ENCODE measurements at regions not wholly inside any gene's neighbourhood (a gene's known extent, or its start where the extent isn't known, plus 50 kb on each side); places are given as distances from the start of the nearest gene placed in this dataset.

DNA sequence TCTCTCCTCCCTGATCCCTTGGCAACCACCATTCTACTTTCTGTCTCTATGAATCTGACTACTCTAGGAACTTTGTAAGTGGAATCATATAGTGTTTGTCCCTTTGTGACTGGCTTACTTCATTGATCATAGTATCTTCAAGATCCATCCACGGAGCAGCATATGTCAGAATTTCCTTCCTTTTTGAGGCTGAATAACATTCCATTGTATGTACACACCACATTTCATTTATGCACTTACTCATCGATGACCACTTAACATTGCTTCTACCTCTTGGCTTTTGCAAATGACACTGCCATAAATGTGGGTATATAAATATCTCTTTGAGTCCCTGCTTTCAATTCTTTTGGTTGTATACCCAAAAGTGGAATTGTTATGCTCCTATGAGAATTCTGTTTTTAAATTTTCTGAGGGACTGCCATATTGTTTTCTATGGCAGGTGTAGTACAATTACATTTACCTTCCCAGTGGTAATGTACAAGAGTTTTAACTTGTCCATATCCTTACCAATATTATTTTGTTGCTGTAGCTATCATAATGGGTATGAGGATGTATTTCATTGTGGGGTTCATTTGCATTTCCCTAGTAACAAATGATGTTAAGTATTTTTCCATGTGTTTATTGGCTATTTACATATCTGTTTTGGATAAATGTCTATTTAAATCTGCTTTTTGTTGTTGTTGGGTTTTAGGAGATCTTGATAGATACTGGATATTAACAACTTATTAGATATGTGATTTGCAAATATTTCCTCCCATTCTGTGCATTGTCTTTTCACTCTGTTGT is 466.1 kb downstream of the C4orf33 start:
- peak; percentile 14 for DNase-seq

DNA sequence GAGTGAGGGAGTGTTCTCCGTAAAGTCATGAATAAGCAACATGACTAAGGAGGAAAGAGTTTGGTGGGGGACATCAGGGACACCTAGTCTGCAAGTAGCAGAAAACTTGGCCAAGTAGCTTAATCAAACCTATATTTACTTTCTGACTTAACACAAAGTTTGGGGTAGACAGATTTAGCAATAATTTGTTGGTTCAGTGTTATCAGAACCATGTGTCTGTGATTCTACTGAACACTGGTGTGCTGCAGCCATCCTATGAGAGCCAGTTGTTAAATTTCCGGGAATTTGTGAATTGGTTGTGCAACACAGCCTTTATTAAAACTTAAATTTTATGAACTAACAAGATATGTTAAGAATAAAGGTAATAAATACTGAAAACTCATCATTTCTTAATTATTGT is 469.3 kb downstream of the C4orf33 start:
- DNase-seq, result no peak

DNA sequence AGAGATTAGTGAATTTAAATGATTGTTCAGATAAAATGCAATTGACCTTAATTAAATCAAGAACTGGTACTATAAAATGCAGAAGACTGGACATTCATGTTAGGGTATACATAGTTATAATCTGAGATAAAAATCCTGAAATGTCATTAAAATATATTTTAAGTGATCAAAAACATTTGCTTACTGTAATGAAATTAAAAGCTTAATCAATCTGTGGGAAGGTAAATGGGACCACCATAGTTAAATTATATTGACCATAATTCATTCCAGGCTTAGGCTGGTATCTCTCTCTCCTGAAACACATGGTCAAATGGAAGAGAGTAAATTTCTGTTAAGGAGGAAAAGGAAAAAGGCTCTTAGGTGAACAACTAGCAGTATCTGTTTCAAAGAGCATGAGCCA is 474.4 kb downstream of the C4orf33 start:
- no peak for DNase-seq

GRCh38 chr4:129578336-129578735 is 482.4 kb downstream of the C4orf33 start:
- no peak for DNase-seq

- DNase-seq, result no peak
Observed at GRCh38 chr4:129581305-129581704, 485.4 kb downstream of the C4orf33 start.

DNA sequence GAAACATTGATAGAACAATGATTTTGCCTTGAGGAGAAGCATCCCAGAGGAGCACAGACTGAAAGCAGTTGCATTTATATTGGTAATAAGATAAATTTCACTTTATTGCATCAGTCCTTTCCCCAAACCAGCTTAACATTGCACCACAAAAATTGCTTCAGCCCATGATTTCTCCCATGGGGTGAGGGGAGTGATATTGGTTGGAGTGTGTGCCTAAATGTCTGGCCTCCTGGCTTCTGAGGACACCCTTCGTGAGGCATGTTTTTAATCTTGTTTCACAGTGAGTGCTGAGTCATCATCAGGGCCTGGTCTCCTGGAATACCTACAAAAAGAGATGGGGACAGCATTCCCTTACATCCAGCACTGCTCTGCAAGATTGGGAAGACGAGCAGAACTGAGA is 487.9 kb downstream of the C4orf33 start:
- DNase-seq, result peak; percentile 78

- no peak for DNase-seq
Observed at GRCh38 chr4:129598582-129598981, 502.6 kb downstream of the C4orf33 start.

GRCh38 chr4:129600898-129601297 is 504.9 kb downstream of the C4orf33 start:
- no peak for DNase-seq

DNA sequence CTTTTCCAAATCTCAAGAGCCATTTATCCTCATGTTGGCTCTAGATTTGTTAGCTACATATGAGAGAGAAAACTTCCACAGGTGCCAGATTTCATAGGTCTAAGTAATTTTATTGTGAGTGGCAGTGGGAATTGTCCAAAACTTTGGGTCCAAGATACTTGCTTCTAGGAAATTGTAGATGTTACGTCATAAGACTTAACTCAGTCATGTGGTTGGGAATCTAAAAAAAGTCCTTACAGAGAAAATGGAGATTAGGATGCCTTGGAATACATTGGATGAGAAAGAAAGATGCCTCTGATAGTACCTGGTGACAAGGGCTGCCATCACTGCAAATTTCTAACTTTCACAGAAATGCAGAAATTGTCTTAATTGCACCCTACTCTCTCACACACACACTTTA is 506.5 kb downstream of the C4orf33 start:
- no peak for DNase-seq

DNA sequence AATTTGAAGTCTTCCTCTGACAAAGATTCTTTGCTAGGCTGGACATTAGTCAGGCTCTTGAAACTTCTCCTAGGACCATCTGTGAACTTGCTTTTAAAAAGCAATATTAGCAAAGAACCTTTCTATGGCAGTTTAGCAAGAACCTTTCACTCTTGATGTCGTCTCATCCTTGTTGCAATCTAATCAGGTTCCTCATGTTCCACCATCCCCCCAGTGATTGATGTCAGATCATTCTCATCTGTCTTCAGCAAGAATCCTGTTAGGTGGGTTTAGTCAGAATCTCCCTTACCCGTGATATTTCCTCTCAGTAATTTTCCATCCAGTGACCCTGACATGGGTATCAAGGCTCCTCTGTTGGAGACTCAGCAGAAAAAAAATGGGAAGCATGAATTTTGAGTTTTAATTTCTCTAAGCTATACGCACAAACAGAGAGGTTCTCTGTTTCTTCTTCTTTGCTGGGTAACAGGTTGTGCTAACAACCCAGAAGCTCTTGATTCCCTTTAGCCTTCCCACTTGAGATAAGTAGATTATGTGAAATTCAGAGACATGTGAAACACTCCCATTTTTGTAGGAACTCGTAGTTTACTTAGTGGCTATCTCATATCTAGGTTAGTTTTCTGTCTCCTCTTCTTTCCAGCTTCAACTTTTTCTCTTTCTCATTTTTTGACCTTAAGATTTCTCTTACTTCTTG is 507.4 kb downstream of the C4orf33 start:
- no peak for DNase-seq

- DNase-seq, result no peak
Observed at GRCh38 chr4:129604632-129605255, 508.8 kb downstream of the C4orf33 start.

GRCh38 chr4:129614611-129615010 is 518.7 kb downstream of the C4orf33 start:
- no peak for DNase-seq

GRCh38 chr4:129622566-129622965 is 526.6 kb downstream of the C4orf33 start:
- no peak for DNase-seq

DNA sequence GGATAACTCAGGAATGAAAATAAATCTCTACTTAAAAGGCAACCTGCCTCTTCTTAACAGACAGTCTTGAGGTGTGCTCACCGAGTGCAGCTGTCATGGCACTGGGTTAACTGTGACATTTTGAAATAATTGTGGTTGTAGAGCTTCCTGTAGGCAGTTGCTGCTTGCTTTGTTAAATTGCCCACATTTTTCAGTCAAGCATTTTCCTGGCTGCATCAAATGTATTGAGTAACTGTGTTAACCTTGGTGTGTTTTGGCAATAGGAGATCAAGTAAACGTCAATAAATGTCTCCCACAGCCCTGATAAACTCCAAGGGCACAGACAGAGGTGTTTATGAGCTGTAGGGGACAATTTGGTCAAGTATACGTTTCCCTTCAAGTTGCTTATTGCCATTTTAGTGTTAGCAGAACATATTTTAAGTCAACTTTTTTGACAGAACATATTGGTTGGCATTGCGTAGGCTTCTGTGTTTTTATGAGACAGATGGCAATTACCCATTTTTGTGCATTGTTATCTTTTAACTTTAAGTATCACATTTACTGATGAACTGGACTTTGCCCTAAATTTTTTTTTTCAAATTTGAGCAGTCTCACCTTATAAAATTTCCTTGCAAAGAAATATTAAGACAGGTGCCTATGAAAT is 527.4 kb downstream of the C4orf33 start:
- no peak for DNase-seq

- DNase-seq, result peak; percentile 38
Observed at GRCh38 chr4:129641179-129641578, 545.2 kb downstream of the C4orf33 start.

- no peak for DNase-seq
Observed at GRCh38 chr4:129645461-129645860, 549.5 kb downstream of the C4orf33 start.

DNA sequence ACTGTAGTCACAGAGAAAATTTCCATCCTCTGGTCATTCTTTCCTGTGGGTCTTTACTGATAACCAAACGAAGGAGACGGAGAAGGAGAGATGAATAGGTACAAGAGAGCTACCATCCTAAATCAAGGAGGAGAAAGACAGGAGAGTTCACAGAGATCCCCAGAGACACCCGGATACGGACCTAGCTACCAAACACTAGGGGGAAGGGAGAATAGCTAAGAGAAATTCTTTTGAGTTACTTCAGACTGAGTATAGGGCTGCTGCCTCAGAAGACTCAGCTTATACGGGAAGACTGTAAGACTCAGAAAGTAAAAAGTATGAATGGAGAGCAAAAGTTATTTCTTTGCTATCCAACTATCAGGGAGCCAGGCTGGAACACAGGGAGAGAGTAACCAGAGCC is 572.1 kb downstream of the C4orf33 start:
- no peak for DNase-seq

DNA sequence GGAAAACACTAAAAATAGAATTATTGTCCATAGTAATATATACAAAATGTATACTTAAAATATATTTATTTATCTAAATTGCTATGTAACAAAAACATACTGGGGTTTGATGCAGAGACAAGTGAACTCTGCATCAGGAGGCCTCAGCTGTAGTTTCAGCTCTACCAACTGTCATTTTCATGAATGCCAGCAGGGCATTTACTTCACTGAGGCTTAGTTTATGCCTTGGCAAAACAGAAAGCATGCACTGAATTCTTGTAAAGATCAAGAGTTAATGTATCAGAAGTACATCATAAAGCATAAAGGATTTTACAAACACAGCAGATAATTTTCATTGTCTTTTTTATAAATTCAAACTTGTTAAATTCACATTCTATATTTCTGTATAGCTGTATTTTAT is 577.0 kb downstream of the C4orf33 start:
- no peak for DNase-seq

GRCh38 chr4:129675036-129675435 is 579.1 kb downstream of the C4orf33 start:
- no peak for DNase-seq

DNA sequence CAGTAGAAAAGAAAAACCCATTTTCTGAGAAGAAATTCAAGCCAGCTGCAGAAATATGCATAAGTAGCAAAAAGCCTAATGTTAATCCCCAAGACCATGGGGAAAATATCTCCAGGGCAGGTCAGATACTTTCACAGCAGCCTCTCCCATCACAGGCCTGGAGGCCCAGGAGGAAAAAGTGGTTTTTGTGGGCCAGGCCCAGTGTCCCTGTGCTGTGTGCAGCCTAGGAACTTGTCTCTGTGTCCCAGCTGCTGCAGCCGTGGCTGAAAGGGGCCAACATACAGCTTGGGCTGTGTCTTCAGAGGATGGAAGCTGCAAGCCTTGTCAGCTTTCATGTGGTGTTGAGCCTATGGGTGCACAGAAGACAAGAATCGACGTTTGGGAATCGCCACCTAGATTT is 581.0 kb downstream of the C4orf33 start:
- no peak for DNase-seq

DNA sequence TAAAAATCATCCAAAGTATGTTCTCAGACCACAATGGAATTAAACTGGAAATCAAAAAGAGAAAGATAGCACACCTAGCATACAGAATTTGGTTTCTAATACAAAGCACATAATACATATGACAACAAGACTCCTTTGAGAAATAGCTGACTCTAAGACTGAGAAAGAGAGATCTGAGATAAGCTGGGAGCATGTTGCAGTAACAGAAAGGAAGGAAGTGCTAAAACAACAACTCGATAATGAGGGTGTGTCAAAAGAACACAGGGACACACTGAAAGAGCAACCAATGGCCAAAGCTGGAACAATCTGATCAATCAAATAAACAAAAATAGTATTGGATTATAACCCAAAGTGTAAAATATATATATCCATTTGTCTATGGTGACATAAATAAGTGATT is 586.6 kb downstream of the C4orf33 start:
- DNase-seq, result no peak

DNA sequence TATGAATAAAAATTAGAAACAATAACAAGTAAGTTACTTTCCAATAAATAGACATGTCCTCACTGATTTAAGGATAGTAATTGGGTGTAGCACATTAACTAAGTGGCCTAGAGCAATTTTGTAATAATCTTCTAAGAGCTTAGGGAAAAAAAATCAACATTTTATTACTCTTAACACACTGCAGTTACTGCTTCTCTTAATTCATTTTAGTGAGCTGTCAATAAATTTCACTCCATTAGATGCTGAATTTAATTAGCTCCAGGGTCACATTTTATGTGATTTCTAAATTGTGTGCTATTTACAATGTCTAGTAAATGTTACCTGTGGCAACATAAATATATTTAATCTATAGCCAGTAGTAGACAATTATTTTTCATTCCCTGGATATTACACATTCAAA is 612.0 kb downstream of the C4orf33 start:
- no peak for DNase-seq

- no peak for DNase-seq
Observed at GRCh38 chr4:129708784-129709183, 612.8 kb downstream of the C4orf33 start.

Measured in fibroblast of skin of scalp (primary cell).